Fibroblast of mammary gland (primary cell): ENCODE measurements at regions not wholly inside any gene's neighbourhood (a gene's known extent, or its start where the extent isn't known, plus 50 kb on each side); places are given as distances from the start of the nearest gene placed in this dataset.

Source experiments
- DNase-seq: peaks from one replicate; pipeline ENCODE4 v3.0.0-alpha.2; 2010; ENCODE audit warnings: low read depth
- H3K4me3 ChIP-seq: 2 replicates; pipeline ENCODE4 v1.5.1; 2011; ENCODE audit warnings: low read depth, mild to moderate bottlenecking, low read length, moderate library complexity; ENCODE audit not compliant: control insufficient read depth
- CTCF ChIP-seq: conservative IDR thresholded peaks from 2 replicates; pipeline ENCODE4 v1.5.1; 2011; ENCODE audit warnings: low read depth, low read length, inconsistent platforms; ENCODE audit not compliant: control insufficient read depth, insufficient read depth

- H3K4me3 ChIP-seq, result no peak overlapping the region
- TF ChIP-seq CTCF, result no peak
- peak; percentile 96 for DNase-seq
These were observed 460.5 kb downstream of the COG6 start for GRCh38 chr13:40116008-40116407.

- no peak for DNase-seq
- no peak overlapping the region for H3K4me3 ChIP-seq
- TF ChIP-seq CTCF, result no peak
These were observed 462.9 kb downstream of the COG6 start for GRCh38 chr13:40118337-40118736.

- TF ChIP-seq CTCF, result no peak
- no peak overlapping the region for H3K4me3 ChIP-seq
- no peak for DNase-seq
These were observed 464.4 kb downstream of the COG6 start for GRCh38 chr13:40119852-40120251.

DNA sequence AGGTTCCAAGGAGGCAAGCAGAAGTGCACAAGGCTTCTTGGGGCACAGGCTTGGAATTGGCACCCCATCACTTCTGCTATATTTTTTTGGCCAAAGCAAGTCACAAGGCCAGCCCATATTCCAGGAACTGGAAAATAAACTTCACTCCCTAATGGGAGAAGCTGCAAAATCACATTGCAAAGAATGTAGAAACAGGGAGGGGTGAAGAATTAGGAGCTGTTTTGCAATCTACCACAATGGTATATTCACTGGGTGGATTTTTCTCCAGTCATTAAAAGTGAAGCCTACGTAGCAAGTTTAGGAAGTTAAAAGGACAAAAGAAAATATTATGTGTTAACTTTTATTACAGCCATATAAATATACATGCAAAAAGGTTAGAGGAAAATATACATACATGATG lies 464.8 kb downstream of the COG6 start:
- no peak for TF ChIP-seq CTCF
- H3K4me3 ChIP-seq, result no peak overlapping the region
- peak; percentile 62 for DNase-seq

DNA sequence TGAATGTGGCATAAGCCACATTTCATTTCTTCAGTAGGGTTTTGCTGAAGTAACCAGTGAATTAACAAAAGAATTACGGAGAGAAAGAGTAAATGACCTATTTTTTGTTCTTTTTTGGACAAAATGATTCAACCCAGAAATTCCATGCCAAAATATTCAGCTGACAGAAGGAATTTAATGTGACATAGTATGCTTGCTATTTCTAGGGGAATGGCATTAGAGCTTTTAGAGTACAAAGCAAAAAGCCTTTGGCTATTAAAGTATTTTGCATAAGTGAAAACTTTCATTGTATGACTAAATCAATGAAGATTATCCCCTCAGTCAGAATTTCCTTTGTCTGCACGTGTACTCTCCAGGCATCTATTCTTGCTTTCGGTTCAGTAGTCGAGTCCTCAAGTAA lies 465.3 kb downstream of the COG6 start:
- no peak for TF ChIP-seq CTCF

DNA sequence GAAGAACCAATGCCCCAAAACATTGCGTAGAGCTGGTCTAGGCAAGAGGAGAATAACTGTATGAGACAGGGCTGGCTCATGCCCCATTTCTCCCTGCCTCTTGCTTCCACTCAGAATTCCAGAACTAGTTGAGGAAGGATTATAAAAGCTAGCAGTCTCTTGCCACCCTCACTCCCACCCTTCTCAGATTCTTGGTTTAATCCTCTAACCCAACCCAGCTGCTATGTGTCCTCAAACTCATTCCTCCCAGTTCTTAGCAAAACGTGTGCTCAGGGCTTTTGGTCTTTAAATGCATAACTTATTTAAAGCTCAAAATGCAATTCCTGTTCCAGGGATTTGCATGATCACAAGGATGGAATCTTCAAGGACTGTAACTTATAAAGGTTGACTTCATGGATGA lies 466.3 kb downstream of the COG6 start:
- TF ChIP-seq CTCF, result no peak

More for the DNA sequence above, 465.3 kb downstream of the COG6 start:
- no peak overlapping the region for H3K4me3 ChIP-seq
- peak; percentile 61 for DNase-seq

GRCh38 chr13:40123962-40124632 lies 468.6 kb downstream of the COG6 start:
- no peak for DNase-seq
- no peak for TF ChIP-seq CTCF
- H3K4me3 ChIP-seq, result no peak overlapping the region

More for the DNA sequence above, 466.3 kb downstream of the COG6 start:
- no peak for DNase-seq
- H3K4me3 ChIP-seq, result no peak overlapping the region
